GM18909 (cell line): ENCODE measurements at regions not wholly inside any gene's neighbourhood (a gene's known extent, or its start where the extent isn't known, plus 50 kb on each side); places are given as distances from the start of the nearest gene placed in this dataset.
A peak's percentile ranks its signal among the peaks of the same experiment; 100 is the strongest.

Source experiments
- ATAC-seq: cut with Tn5 transposase; IDR thresholded peaks from one replicate; pipeline ENCODE4 v1.9.1; 2021; ENCODE audit warnings: mild to moderate bottlenecking; ENCODE audit not compliant: unreplicated experiment, poor library complexity

GRCh38 chr2:8418721-8419120 is 263.1 kb upstream of the ID2 start:
- ATAC-seq, result no peak

- peak; percentile 81 for ATAC-seq
These were observed 260.0 kb upstream of the ID2 start for GRCh38 chr2:8421658-8422449.

GRCh38 chr2:8422450-8422800 is 259.4 kb upstream of the ID2 start:
- no peak for ATAC-seq

GRCh38 chr2:8424997-8425900 is 256.6 kb upstream of the ID2 start:
- no peak for ATAC-seq

- ATAC-seq, result no peak
These were observed 255.3 kb upstream of the ID2 start for GRCh38 chr2:8426550-8426949.

GRCh38 chr2:8427211-8427610 is 254.6 kb upstream of the ID2 start:
- ATAC-seq, result no peak

- no peak for ATAC-seq
These were observed 251.2 kb upstream of the ID2 start for GRCh38 chr2:8430628-8431027.

- ATAC-seq, result no peak
These were observed 250.3 kb upstream of the ID2 start for GRCh38 chr2:8431446-8432125.

GRCh38 chr2:8432706-8433336 is 249.0 kb upstream of the ID2 start:
- ATAC-seq, result no peak

GRCh38 chr2:8433390-8433789 is 248.5 kb upstream of the ID2 start:
- ATAC-seq, result no peak

- no peak for ATAC-seq
These were observed 246.2 kb upstream of the ID2 start for GRCh38 chr2:8435608-8436007.

- ATAC-seq, result no peak
These were observed 245.3 kb upstream of the ID2 start for GRCh38 chr2:8436585-8436984.

GRCh38 chr2:8437228-8437948 is 244.5 kb upstream of the ID2 start:
- no peak for ATAC-seq

- no peak for ATAC-seq
These were observed 243.9 kb upstream of the ID2 start for GRCh38 chr2:8437949-8438400.

- ATAC-seq, result no peak
These were observed 243.4 kb upstream of the ID2 start for GRCh38 chr2:8438476-8438875.

- no peak for ATAC-seq
These were observed 242.9 kb upstream of the ID2 start for GRCh38 chr2:8438996-8439395.

GRCh38 chr2:8440029-8440778 is 241.7 kb upstream of the ID2 start:
- no peak for ATAC-seq

- no peak for ATAC-seq
These were observed 240.5 kb upstream of the ID2 start for GRCh38 chr2:8441371-8441770.

GRCh38 chr2:8441986-8442385 is 239.9 kb upstream of the ID2 start:
- peak; percentile 68 for ATAC-seq
